SK-N-DZ (cell line): ENCODE measurements at regions not wholly inside any gene's neighbourhood (a gene's known extent, or its start where the extent isn't known, plus 50 kb on each side); places are given as distances from the start of the nearest gene placed in this dataset.
A peak's percentile ranks its signal among the peaks of the same experiment; 100 is the strongest.

Experiments used
- DNase-seq: peaks from one replicate; pipeline ENCODE4 v3.0.0-alpha.2; 2015; ENCODE audit warnings: low spot score

- no peak for DNase-seq
Observed at GRCh38 chr9:78788101-78788500, 491.2 kb downstream of the PSAT1 start.

DNA sequence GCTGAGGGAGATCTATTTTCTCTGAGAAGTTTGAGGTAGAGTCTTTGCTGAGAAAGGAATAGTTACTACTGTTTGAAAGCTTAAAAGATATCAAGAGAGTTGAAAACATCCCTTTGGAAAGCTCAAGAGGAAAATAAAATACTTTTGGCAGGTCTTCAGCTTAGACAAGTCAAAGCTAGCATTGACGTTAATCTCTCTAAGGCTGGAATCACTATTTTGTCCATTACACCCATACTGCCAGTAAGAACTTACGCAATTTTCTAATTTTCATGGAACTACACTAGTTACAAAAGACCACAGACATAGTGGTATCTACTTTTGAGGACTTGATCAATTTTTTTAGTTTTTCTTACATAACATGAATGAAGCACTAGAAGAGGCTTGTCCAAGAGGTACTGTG lies 494.9 kb downstream of the PSAT1 start:
- DNase-seq: no peak

- no peak for DNase-seq
Observed at GRCh38 chr9:78792745-78793144, 495.8 kb downstream of the PSAT1 start.

GRCh38 chr9:78805771-78806170 lies 508.8 kb downstream of the PSAT1 start:
- no peak for DNase-seq

DNA sequence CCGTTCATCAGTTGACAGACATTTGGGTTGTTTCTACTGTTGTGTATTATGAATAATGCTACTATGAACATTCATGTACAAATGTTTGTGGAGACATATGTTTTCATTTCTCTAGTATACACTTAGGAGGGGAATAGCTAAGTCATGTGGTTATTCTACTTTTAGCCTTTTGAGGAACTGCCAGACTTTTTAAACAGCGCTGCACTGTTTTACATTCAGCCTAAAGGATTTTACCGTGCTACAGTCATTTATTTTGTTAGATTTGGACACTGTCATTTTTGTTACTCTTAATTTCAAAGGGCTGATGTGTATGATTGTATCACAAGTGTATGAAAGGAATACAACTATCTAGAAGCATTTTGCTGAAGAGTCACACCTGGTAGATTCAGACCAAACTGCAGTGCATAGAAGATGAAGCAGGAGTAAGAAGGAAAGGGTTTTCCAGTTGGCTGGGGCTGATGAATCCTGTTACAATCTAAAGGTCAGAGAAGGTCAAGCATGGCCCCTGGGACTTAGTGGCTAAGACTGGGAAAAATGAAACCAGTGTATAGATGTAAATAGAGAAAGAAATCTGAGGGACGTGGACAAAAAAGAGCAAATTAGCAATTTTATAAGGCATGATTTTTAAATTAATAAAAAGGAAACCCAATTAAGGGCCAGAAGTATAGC lies 509.7 kb downstream of the PSAT1 start:
- no peak for DNase-seq

DNA sequence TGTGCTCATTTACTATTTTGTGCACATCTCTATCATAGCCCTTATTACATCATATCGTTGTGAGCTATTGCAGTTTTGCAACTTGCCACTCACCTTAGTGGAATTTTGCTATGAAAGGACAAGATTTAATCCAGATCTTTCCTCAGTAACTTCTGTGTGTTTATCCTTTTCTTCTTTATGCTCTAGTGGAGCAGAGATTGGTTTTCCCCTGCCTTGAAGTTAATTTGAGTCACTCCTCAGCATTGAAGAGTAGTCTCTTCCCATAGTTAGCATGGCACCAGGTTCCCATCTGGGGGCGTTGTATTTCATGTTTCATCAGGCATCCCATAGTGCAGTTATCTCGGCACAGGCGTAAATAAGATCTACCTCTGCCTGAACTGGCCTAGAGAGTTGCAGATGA lies 510.4 kb downstream of the PSAT1 start:
- DNase-seq: no peak

GRCh38 chr9:78808048-78808447 lies 511.1 kb downstream of the PSAT1 start:
- no peak for DNase-seq

DNA sequence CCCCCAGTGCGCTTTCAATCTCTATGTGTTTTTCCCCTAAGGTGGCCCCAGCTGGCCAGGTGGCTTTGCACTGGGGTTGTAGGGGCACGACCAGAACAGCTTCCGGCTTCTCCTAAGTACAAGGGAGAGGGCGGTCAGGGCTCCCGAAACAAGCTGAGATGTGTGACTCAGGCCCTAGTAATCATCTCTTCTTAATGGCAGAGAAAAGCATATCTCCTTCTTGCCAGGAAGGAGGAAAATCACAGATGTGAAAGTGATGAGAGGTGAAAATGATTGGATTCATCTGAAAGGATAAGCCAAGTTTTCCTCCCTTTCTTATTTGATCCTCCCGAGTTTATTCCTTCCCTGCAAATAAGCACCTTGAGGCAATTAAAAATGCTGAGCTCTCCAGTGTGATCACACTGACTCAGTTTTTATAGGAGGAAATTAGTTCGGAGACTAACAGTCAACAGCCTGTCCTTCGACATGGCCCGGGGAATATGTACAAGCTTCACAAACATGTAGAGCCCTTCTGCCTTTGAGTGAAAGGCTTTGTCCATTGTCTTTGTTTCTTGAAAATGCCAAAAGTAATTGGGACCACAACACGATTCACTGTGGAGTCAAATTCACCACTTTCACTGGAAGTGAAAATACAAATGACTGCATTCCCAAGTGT lies 514.8 kb downstream of the PSAT1 start:
- DNase-seq: no peak

GRCh38 chr9:78812665-78813064 lies 515.7 kb downstream of the PSAT1 start:
- DNase-seq: no peak

- DNase-seq: no peak
Observed at GRCh38 chr9:78813602-78814180, 516.8 kb downstream of the PSAT1 start.

GRCh38 chr9:78821126-78821822 lies 524.3 kb downstream of the PSAT1 start:
- peak; percentile 32 for DNase-seq

GRCh38 chr9:78826527-78826926 lies 529.6 kb downstream of the PSAT1 start:
- no peak for DNase-seq

DNA sequence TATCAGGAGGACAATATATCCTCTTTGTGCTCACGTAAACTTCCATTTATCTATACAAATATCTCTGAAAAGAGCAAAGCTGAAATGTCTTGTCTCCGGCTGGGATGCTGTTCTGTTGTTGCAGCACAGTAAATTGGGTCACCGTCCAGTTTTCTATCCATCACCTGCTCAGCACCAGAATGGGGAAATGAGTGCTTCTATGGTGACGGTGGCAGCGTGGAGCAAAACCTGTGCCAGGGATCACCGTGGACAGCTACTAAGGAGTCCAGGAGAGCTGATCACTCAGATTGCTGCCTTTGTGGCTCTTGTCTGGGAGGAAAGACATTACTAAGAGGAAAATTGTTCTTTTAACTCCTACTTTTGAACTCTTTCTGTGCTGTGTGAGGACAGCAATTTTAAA lies 531.6 kb downstream of the PSAT1 start:
- DNase-seq: no peak

DNA sequence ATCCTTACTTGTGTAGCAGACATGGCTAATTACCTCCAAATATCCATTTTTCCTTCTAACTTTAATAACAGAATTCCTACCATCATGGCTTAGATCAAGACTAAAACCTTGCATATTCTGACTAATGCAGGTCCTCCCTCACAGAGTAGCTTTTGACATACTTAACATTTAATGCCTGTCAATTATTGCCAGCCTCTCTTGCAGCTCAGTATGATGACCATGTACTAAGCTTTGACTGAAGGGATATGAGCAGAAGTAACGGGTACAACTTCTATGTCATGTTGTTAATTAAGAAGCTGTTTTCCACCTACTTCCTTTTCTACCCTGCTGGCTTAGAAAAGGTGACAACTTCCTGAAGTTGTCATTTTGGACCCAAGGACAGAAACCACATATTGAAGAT lies 533.4 kb downstream of the PSAT1 start:
- DNase-seq: no peak

- peak; percentile 47 for DNase-seq
Observed at GRCh38 chr9:78831726-78832125, 534.8 kb downstream of the PSAT1 start.

GRCh38 chr9:78835928-78836450 lies 539.1 kb downstream of the PSAT1 start:
- DNase-seq: no peak

- no peak for DNase-seq
Observed at GRCh38 chr9:78839252-78839651, 542.3 kb downstream of the PSAT1 start.

GRCh38 chr9:78848061-78848460 lies 551.1 kb downstream of the PSAT1 start:
- DNase-seq: no peak

DNA sequence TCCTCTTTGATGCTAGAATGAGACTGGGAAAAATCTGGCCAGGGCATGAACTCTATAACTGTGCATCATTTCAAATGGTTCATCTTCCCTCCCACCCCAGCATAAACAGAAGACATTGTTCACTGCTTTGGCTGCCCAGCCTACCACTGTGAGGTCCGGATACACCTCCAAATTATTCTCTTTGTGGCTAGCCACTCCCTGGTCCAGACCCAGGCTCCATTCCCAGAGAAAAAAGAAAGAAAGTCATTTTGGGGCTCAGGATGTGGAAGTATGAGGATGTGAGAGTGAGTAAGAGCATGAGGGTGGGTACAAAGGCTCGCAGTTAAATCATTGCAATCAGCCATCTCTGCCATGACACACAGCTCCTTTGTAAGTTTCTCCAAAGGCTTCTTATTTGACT lies 559.2 kb downstream of the PSAT1 start:
- DNase-seq: no peak

- DNase-seq: peak; percentile 53
Observed at GRCh38 chr9:78856781-78857180, 559.9 kb downstream of the PSAT1 start.

GRCh38 chr9:78857373-78858225 lies 560.7 kb downstream of the PSAT1 start:
- peak; percentile 87 for DNase-seq
